SK-N-DZ (cell line): ENCODE measurements at regions not wholly inside any gene's neighbourhood (a gene's known extent, or its start where the extent isn't known, plus 50 kb on each side); places are given as distances from the start of the nearest gene placed in this dataset.
"Not testable (repeated sequence)": the region's sequence is repeated elsewhere in the genome, so short reads cannot be mapped to it uniquely, and the experiment has no call there.

Source experiments
- DNase-seq: peaks from one replicate; pipeline ENCODE4 v3.0.0-alpha.2; 2015; ENCODE audit warnings: low spot score

DNA sequence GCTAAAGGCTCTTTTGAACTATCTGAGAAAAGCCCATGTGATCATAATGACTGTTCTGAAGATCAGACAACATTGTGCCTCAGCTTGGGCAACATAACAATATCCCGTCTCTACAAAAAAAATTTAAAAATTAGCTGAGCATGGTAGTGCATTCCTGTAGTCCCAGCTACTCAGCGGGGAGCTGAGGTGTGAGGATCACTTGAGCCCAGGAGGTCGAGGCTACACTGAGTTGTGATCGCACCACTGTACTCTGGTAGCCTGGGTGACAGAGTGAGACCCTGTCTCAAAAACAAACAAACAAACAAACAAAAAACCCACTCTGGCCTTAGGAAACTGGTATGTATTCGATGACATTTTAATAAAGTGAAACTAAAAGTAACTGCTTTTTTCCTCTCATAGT lies 1526.8 kb upstream of the TENM4 start:
- DNase-seq = no peak

GRCh38 chr11:80960381-80961029 lies 1519.7 kb upstream of the TENM4 start:
- DNase-seq = no peak

GRCh38 chr11:80959751-80960150 lies 1518.9 kb upstream of the TENM4 start:
- DNase-seq = no peak

DNA sequence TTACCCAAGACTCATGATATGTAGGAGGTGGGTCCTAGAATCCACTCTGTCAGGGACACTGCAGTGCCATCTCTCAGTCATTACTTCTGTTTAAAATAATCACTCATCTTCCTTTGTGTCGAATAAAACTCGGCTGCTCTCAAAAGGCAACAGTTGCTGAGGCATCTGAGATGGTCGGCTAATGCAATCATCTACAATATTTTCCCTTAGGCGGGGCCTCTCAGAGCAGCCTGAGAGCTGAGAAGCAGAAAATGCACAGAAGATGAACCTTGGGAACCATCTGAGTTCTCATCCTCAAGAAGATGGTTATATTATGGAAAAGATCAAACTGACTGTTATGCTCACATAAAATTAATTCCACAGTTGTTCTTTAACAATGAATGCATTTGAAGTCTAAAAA lies 1518.2 kb upstream of the TENM4 start:
- peak; percentile 60 for DNase-seq

GRCh38 chr11:80958361-80958760 lies 1517.5 kb upstream of the TENM4 start:
- DNase-seq = no peak

- DNase-seq = peak; percentile 53
Observed at GRCh38 chr11:80955588-80955987, 1514.8 kb upstream of the TENM4 start.

DNA sequence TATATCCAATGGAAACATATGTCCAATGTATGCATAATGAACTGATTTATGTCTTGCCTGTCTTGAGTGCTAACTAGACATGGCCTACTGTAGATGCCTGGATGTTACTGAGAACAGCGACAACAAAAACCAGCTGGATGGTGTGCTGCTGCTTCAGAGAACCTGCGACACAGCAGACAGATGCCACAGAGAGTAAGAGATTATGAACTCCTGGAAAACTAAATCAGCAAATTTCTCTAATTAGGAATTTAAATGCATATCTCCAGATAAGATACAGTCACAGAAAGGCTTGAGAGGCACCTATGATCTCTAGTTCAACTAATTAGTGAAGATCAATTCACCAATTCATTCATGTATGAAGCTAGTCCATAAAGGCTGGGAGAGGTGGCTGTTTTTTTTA lies 1508.0 kb upstream of the TENM4 start:
- peak; percentile 96 for DNase-seq

DNA sequence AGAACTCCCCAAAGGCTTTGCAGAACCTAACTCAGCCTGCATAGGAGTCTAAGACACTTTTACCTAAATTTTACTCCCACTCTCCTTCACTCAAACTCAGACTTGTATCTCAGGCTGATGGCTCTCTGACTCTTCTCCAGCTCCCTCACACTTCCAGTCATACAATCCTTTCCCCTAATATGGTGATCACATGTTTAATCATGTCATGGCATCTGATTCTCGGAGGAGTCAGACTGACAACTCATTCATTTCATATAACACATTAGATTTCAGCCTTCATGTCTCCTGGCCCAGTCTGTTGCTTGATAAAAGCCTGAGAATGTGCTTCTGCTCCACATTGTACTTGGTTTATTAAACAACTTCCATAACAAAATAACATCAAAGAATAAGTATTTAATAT lies 1503.9 kb upstream of the TENM4 start:
- DNase-seq = no peak

- no peak for DNase-seq
Observed at GRCh38 chr11:80943226-80943625, 1502.4 kb upstream of the TENM4 start.

DNA sequence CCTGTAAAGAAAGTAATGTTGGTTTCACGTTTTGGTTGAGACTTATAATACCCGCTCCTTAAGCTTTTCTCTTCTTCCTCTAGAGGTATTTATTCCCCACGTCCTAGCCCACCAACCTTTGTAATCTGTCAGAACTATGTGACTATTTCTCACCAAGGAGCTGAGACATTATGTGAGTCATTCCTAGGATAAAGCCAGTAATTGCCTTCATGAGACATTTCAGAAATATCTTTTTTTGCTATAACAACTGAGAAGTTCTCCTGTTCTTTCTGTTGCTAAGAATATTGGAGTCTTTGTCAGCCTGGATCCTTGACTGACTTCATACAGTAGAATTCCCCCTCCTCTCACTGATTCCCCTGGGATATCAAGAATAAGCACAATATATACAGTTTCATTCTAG lies 1497.0 kb upstream of the TENM4 start:
- no peak for DNase-seq

GRCh38 chr11:80930038-80930437 lies 1489.2 kb upstream of the TENM4 start:
- no peak for DNase-seq

- no peak for DNase-seq
Observed at GRCh38 chr11:80929031-80929805, 1488.4 kb upstream of the TENM4 start.

GRCh38 chr11:80925321-80925720 lies 1484.5 kb upstream of the TENM4 start:
- peak; percentile 18 for DNase-seq

DNA sequence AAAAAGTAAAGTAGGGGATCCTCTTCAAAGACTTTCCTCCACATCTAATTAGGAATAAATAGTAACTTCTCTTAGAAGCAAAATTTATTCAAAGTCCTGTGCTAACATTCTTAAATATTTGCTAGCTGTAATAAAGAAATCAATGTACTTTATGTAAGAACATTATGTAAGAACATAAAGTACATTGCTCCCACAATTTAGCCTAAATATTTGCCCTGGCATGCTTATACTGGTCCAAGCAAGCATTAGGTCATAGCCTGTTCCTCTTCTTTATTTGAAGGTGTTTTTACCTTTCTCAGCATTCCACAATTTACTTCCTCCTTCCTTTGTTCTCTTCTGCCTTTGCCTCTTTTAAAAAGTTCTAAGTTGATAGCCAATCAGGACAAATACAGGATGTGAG lies 1480.5 kb upstream of the TENM4 start:
- not testable (repeated sequence) for DNase-seq

- DNase-seq = no peak
Observed at GRCh38 chr11:80916173-80916798, 1475.5 kb upstream of the TENM4 start.

DNA sequence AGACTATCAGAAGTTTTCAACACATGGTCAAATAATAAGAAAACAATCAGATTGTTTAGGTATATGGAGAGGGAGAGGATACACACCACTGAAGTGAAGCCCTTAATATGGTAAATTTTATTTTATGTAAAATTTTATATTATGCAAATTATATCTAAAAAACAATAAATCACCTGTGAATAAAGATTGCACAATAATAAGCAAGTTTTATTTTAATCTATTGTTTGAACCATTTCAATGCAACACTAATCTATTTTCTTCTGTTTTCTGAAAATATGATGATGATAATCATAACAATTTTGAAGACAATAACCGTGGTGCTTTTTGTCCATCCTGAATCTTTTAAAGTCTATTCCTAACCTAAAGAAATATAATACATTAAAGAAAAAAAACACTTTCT lies 1473.5 kb upstream of the TENM4 start:
- no peak for DNase-seq

GRCh38 chr11:80911666-80912065 lies 1470.8 kb upstream of the TENM4 start:
- DNase-seq = no peak

DNA sequence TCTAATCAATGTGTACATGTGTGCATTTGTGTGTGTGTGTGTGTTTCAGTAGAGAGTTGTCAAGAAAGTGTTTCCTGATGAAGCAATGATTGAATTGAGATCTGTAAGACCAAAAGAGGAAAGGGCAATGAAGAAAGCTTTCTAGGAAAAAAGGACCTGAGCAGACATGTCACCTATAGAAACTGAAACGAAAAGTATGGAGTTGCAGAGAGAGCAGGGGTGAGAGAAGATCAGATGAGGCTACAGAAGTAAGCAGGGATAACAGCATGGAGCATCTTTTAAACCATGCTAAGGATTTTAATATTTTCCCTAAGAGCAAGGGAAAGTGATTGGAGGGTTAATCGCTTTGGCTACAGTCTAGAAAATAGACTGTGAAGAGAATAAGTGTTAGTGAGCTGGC lies 1459.4 kb upstream of the TENM4 start:
- DNase-seq = no peak

GRCh38 chr11:80899381-80899780 lies 1458.6 kb upstream of the TENM4 start:
- DNase-seq = no peak

- no peak for DNase-seq
Observed at GRCh38 chr11:80898910-80899309, 1458.1 kb upstream of the TENM4 start.

GRCh38 chr11:80886684-80887083 lies 1445.9 kb upstream of the TENM4 start:
- DNase-seq = no peak

GRCh38 chr11:80873310-80873999 lies 1432.6 kb upstream of the TENM4 start:
- DNase-seq = no peak
